ENCODE measurements at regions not wholly inside any gene's neighbourhood (a gene's known extent, or its start where the extent isn't known, plus 50 kb on each side); places are given as distances from the start of the nearest gene placed in this dataset.

GRCh38 chr20:7660165-7660564 is 280.1 kb downstream of the HAO1 start (continued):
- no peak for TF ChIP-seq HMGXB3 (CRISPR knock-in tag; IDR thresholded peaks at IDR 0.05; ENCODE audit: borderline replicate concordance)
- TF ChIP-seq SNAI1 (CRISPR knock-in tag; IDR thresholded peaks at IDR 0.05; ENCODE audit: borderline replicate concordance): no peak
- no peak for TF ChIP-seq GATAD2A (CRISPR knock-in tag; IDR thresholded peaks at IDR 0.05)
- TF ChIP-seq ZBTB38 (CRISPR knock-in tag; IDR thresholded peaks at IDR 0.05): no peak
- TF ChIP-seq FOSL1 (CRISPR knock-in tag; IDR thresholded peaks at IDR 0.05; ENCODE audit: borderline replicate concordance): no peak
- TF ChIP-seq POLR2A (IDR thresholded peaks at IDR 0.05; ENCODE audit: insufficient read depth in 1 of 2, low read depth in 2 of 2, low read length in 2 of 2): no peak
- TF ChIP-seq ZNF253 (CRISPR knock-in tag; IDR thresholded peaks at IDR 0.05; ENCODE audit: borderline replicate concordance): no peak
- no peak for TF ChIP-seq GTF3A (CRISPR knock-in tag; conservative IDR thresholded peaks at IDR 0.05)
- no peak for TF ChIP-seq ZNF18 (CRISPR knock-in tag; IDR thresholded peaks at IDR 0.05; ENCODE audit: insufficient replicate concordance)
- TF ChIP-seq ATF7 (IDR thresholded peaks at IDR 0.05): peak; percentile 85
- no peak for TF ChIP-seq ATF7 (CRISPR knock-in tag; IDR thresholded peaks at IDR 0.05)
- no peak for TF ChIP-seq PLRG1 (conservative IDR thresholded peaks at IDR 0.05)
- TF ChIP-seq CEBPB (IDR thresholded peaks at IDR 0.05; ENCODE audit: borderline replicate concordance, low read depth, low read length): peak; percentile 81; the same call in 1 of the 2 replicates
- TF ChIP-seq ZNF772 (CRISPR knock-in tag; IDR thresholded peaks at IDR 0.05): no peak
